ENCODE measurements at regions not wholly inside any gene's neighbourhood (a gene's known extent, or its start where the extent isn't known, plus 50 kb on each side); places are given as distances from the start of the nearest gene placed in this dataset.

DNA sequence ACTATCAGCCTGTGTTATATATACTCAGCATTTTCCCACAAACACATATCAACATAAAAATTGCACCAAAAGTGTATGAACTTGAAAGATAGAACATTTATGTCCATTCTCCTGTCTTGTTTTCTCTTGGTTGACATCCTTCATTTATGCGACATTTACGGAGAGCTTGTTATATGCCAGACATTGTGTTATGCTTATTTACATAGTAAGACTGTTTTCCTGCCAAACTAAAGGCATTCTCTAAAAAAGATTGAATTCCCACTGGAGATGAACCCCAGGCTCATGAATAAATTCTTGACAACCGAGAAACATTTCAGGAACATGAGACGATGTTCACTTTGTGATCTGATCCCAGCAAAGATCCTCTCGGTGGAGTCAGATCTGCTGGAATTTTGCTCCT, 131.0 kb downstream of the RAP2A start:
- no peak for DNase-seq

DNA sequence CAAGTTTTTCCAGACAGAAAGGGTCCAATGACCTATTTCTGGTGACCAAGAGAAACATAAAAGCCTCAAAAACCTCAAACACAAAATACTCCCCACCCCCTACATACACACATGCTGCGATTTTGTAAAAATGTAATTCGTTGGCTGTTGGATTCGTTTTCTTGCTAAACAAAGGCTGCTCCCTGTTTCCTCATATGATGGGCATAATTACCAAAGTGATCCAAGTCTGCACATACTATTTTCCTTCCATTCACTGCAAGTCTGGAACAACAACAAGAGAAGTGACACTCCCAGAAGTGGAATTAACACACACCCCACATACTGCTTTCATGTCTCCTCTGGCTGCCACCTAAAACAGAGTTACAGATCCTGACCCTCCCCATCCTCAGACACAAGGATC, 131.9 kb downstream of the RAP2A start:
- DNase-seq = no peak

DNA sequence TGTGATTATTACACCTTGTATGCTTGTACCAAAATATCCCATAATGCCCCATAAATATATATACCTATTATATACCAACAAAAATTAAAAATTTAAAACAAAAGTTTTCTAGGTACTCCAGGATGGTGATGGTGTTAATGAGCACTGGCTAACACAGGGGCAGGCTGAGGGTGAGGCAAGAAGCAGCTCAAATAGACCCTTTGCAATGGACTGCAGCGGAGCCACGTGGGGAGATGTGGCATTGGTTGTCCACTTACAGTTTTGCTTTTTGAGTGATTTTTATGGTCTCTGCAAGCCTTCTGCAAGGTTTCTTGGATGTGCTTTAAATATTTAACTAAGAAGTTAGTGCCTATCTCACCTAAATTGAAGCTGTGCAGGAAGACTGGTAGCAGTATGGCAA, 132.9 kb downstream of the RAP2A start:
- DNase-seq = no peak

DNA sequence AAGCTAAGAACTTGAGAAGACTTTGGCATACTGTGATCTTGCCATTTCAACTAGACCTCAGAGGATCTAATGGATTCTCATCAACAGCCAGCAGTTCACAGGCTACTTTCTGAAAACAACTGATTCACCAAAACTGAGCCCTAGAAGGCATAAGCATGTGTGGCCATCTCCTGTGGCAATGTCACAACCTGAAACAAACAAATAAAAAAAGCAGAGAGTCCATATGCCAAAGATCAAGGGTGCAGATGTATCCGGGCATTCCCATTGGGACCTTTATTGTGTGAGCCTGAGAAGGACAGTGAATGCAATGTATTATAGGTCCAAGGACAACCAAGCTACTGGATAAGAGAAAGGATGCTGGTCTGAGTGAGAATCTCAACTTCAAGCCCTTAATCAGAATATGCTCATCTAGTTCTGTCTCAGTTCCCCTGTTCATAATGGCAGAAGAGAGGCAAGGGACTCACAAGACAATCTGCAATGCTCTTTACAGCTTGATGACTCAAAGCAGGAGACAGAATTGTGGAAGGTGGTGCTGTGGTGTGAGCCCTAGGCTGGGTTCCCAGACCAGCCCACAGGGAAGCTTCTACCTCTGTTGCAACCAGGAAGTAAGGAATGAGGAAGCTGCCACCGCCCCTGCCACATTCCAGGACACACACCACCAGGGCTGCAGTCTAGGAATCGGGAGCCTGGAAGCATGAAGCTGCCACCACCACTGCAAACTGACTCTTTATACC, 133.7 kb downstream of the RAP2A start:
- DNase-seq = no peak

DNA sequence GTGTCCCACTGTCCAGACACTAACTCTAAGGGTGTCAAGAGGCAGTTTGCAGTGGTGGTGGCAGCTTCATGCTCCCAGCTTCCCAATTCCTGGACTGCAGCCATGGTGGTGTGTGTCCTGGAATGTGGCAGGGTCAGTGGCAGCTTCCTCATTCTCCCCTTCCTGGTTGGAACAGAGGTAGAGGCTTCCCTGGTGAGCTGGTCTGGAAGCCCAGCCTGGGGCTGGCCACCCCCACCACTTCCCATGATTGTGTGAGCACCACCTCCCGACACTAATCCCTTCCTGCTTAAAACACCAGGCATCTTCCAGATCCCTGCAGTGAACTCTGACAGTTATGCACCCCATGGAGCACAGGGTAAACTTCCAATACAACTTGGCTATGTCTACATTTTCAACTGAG, 134.9 kb downstream of the RAP2A start:
- DNase-seq = no peak

DNA sequence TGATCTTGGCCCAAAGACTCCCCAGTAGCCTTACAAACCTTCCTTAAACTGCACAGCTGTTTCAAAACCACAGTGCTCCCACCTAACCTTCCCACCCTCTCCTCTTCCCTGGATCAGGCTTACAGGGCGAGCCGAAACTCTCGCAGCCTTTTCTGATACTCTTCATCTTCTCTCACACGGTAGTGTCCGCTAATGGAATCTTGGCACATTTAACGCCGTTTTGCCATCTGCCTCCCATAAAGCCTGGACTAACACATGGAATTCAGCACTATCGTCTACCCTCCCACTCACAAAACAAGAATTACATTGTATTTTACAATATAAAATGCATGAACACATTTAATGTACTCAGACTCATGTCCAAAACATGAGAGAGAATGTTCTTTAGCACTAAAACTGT, 135.9 kb downstream of the RAP2A start:
- no peak for DNase-seq

DNA sequence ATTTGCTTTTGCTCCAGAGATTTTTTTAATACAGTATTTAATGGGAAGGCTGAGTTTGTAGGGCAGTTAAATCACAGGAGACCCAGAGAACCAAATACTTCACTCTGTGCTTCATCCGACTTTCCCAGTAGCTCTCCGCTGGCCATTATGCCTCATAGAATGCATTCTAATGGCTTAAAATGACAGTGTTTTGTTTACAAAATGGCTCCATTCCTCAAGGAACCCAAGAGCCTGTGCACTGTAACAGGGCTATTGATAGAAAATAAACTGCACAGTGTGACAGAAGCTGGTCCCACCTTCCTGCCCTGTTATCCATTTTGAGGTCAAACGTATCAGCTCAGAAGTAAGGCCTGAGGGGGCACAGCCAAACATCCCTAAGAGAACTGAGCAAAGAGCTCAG, 136.5 kb downstream of the RAP2A start:
- no peak for DNase-seq

DNA sequence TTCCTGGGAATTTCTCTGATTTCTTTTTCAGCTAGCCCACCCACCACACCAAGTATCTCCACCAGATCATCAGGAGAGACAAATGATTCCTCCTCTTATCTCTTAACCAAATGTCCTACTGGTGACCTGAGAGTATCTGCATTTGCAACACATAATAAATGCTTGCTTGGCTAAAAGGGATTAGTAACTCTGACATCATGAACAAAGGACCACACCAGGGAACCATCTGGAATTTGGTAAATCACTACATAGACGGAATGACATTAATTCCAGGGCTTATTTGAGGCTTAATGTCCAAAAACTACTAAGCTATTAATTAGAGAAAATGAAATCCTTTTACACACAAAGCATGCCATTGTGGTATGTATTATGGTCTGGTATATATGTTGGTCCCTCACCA, 139.0 kb downstream of the RAP2A start:
- DNase-seq = no peak

DNA sequence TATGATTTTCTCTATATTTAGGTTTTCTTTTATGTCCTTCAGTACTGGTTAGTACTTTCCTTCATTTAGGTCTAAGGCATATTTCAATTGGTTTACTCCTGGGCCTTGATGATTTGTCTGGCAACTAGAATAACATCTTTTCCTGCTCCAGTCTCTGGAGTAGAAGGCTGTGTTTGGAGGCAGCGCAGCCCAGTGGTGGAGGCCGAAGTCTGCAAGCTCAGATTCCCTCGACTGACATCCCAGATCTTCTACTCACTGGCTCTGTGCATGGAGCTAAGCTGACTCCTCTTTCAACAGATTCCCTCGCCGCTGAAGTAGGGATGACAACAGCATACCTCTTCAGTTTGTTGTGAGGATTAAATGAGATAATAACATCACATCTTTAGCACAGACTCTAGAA, 141.0 kb downstream of the RAP2A start:
- no peak for DNase-seq

DNA sequence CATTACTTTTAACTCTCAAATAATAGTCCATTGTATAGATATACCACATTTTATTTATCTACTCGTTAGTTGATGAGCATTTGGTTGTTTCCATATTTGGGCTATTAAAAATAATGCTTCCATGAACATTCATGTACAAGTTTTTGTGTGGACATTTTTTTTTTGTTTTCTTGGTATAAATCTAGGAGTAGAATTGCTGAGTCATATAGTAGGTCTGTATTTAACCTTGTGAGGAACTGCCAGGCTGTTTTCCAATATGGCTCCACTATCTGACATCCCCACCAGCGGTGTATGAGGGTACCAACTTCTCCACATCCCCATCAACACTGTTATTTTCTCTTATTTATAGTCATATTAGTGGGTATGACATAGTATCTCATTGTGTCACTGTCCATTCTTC, 143.1 kb downstream of the RAP2A start:
- no peak for DNase-seq

DNA sequence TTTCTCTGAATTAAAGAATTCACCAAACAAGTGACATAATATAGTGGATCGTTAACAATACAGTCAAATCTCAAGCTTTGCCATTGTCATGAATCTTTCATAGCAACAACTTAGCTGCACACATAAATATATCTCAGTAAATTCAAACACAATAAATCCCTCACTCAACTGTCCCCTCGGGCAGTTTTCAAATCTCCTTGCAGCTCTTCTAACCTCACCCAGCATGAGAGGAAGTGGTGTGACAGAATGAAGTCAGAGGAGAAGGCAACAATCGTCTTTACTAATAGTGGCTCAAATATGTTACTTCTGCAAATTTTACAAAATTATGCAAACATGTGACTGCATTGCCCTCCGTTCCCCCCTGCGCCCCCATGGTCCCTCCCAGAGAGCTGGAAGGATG, 148.2 kb downstream of the RAP2A start:
- DNase-seq = no peak

DNA sequence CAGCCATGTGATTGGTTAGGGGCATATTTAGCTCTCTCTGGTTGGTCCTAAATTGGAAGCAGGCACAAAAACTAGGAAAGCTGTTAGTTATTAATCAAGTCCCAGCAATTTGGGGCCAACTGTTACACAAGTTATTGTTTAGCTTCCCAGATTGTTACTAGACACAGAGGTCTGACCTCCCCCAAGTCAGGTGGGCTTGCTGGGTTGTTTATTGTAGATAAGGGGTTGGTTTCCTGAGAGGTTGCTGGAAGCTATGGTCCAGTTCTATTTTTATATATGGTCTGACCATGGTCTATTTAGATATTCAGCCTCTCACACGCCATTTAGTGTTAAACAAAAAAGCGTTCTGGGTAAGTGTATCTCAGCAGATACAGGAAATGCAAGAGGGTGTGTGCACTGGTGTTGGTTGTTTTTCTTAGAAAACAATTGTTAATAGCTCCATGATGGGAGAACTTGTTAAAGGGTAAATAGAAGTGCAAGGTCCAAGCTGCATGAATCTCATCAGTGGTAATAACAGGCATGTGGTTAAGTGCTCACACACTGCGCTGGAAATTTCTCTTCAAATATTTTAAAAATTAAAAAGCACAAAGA, 150.0 kb downstream of the RAP2A start:
- no peak for DNase-seq

DNA sequence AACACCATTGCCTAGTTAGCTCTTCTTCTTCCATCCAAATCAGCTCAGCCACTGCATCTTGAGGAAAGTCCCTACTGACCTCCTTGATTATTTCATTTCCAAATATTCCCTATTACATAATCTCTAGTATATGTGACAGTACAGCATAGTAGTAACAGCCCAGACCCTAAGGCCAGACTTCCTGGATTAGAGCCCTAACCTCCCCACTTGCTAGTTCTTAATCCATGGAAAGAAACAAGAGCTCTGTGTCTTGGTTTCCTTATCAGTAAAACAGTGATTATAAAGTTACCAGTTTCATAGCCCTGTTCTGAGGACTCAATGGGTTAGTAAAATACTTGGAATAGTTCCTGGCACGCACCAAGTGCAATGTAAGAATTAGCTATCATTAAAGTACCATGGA, 153.0 kb downstream of the RAP2A start:
- no peak for DNase-seq

DNA sequence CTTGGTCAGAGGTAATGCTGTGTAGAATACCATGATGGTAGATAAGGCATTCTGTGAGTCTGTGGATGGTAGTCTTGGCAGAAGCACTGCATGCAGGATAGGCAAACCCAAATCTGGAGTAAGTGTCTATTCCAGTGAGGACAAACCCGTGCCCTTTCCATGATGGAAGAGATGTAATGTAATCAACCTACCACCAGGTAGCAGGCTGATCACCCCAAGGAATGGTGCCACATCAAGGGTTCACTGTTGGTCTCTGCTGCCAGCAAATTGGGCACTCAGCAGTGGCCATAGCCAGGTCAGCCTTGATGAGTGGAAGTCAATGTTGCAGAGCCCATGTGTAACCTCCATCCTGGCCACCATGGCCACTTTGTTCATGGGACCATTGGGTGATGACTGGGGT, 155.0 kb downstream of the RAP2A start:
- DNase-seq = no peak

DNA sequence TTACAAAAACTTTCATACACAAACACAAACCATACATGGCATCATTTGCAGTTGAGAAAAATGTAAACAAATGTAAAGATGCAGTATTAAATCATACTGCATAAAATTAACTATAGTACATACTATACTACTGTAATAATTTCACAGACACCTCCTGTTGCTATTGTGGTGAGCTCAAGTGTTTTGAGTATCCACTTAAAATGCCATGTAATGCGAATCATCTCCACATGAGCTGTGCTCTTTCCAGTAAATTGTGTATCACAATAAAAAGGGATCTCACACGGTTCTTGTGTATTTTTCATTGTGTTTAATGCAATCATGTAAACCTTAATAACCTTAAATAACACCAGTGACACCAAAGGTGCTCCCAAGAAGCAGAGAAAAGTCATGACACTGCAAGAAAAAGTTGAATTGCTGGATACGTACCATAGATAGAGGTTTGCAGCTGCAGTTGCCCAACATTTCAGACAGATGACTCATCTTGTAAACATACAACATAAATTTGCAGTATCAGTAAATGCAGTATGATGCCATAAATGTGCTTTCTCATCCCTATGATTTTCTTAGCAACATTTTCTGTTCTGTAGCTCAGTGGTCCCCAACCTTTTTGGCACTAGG, 166.6 kb downstream of the RAP2A start:
- no peak for DNase-seq

DNA sequence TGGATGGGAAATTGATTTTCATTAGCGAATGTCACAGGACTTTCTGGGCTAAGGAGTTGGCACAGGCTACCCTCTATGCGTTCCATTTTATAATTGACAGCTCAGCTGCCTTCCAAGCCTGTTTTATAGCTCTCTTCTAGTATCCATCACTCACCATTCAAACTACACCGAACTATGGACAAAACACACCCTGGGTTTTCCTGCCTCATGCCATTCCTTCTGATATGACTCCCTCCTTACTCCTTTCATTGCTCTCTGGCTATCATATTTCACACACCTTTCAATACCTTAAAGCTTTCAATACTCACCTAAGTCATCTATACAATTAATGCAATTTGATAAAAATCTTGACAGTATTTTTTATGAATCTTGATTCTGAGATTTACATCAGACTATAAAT, 181.3 kb downstream of the RAP2A start:
- no peak for DNase-seq

DNA sequence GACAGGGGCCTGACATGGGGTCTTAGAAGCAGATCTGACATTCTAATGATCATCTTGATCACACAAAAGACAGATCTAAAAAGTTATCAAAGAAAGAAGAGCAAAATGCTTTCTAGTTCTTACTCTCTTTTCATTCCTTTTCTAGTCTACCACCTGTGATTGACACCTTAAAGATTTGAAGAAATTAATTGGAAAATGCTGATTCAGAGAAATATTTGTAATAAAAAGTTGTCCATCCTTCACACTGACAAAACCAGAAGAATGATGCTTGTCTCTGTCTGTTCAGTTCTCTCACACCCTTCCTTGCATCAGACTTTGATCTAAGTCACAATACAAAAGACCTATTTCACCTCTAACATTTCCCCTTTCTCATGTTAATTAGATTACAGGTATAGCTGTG, 182.4 kb downstream of the RAP2A start:
- DNase-seq = no peak

DNA sequence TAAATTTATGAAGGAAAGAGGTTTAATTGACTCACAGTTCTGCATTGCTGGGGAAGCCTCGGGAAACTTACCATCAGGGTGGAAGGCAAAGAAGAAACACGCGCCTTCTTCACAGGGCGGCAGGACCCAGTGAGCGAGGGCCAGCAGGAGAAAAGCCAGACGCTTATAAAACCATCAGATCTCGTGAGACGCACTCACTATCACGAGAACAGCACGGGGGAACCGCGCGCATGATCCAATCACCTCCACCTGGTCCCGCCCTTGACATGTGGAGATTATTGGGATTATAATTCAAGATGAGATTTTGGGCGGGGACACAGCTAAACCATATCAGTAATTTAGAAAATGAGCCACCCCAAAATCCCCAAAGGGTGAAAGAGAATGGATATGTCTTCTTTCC, 187.1 kb downstream of the RAP2A start:
- no peak for DNase-seq

DNA sequence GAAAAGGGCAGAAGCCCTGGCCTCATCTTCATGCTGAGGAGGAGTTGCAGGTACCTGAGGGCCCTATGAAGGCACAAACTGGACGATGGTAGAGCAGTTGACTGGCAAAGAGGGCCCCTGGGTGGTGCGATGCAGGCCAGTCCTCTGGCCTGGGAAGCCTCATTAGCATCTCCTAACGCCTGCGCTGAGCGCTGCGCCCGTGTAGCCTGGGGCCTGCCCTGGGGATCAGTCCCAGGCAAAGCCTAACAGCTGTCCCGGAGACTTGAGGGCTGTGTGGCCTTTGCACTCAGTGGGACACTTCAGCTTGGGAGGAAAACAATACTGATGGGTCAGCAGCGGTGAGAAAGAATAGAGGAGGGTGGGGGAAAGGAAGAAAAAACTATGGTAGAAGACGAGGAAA, 187.7 kb downstream of the RAP2A start:
- DNase-seq = no peak

DNA sequence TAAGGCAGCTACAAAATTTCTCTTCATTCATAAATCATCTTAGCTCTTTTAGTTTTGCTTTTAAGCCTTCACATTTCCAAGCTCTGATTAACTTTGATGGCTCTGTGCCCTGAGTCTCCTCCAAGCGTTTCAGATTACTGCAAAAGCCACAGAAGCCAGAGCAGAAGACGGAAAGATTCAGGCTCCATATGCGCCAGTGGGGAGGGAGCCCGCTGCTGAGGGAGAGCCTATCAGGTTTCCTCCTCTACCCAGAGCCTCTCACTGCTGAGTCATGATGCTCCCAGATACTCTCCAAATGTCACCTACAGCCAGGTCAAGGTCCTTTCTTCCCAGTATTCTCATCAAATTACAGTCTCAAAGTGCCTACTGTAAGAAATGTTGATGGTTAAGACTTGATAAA, 193.6 kb downstream of the RAP2A start:
- no peak for DNase-seq

DNA sequence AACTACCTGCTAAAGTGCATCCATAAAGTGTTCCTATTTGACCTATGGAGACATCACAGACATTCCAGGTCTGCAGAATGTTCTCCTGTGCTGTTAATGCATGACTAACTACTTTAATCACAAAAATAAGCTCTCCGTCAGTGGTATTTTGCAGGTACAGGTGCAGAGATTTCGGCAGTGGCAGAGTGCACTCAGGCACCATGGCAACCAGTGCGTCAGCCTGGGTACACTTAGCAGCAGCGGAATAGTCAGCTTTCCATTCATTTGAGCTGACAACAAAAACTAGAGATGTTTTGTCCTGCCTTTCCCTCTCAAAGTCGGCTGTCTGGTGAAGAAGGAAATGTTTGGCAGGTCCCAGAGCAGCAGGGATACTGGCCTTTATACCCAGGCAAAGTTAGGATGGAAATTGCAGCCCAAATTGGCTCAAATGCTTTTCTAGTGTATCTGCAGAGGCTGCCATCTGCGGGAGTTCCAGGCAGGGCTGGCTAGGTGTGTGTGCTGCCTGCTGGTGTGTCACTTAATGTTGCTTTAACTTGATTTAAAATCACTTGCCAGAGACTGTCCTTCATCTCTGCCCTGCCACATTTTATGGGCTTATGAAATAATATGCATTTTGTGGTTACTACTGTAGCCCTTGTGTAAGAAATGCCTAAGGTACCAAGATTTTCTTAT, 195.8 kb downstream of the RAP2A start:
- no peak for DNase-seq

DNA sequence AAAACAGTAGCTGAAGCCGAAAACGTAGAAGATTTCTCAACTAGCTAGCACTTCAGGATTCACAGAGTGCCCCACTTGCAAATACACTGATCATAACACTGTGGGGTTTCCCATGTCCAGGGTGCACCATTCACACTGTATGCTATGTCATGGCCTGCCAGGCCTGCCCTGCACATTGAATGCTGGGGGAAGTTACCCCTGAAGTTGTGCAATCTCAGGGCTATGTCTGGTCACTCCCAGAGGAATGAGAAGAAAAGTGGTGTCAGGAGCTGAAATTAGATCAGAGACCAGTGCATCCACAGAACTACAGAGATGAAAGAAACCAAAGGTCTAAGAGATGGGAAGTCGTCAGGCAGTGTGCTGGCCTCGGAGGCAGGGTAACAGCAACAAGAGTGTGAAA, 196.8 kb downstream of the RAP2A start:
- no peak for DNase-seq

DNA sequence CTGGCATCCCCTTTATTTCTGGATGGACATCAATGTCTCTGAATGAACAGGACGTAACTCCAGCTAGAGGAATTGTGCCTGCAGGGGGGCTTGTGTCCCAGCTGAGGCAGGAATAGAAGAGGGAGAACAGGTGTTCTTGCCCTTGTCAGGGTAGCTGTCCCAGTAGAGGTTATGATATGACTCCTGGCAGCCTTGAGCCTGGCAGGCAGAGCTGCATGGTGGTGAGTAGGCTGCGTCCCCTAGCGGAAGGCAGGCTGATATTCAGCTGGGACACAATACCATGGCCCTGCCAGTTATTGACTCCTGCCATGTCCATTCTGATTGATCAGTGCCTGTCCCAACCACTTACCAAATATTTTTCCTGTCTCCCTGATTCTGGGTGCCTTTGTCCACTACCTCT, 197.2 kb downstream of the RAP2A start:
- DNase-seq = no peak

DNA sequence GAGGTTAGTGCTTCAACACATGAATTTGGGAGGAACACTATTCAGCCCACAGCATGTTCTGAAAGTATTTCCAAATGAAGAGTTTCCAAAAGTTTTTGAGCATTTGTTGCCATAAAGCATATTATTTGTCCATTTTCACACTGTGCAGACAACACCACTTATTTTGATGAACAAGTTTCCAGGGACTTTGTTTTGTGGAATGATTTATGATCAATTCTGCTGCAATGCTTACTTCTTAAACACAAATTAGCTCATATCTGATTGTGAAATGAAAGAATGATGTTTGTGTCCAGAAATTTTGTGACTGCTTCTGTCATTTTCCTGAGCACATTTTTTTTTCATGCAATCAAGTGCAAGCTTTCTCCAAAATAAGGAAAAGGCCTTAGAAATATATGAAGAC, 205.3 kb downstream of the RAP2A start:
- no peak for DNase-seq
